NB4 (cell line): ENCODE measurements at regions not wholly inside any gene's neighbourhood (a gene's known extent, or its start where the extent isn't known, plus 50 kb on each side); places are given as distances from the start of the nearest gene placed in this dataset.

Experiments used
- DNase-seq: peaks from one replicate; pipeline ENCODE4 v3.0.0; 2010; ENCODE audit warnings: low read depth
- H3K4me3 ChIP-seq: one replicate; pipeline ENCODE4 v1.5.1; 2011; ENCODE audit warnings: mild to moderate bottlenecking, low read depth, low read length, moderate library complexity
- CTCF ChIP-seq: IDR thresholded peaks from one replicate; pipeline ENCODE4 v1.5.1; 2012; ENCODE audit warnings: low read depth, low read length
- MAX ChIP-seq: IDR thresholded peaks from 2 replicates; pipeline ENCODE4 v1.6.1; 2011; ENCODE audit warnings: low read depth, low read length
- MYC ChIP-seq: IDR thresholded peaks from 2 replicates; pipeline ENCODE4 v1.6.1; 2011; ENCODE audit warnings: low read depth, low read length
- POLR2A ChIP-seq: IDR thresholded peaks from 2 replicates; pipeline ENCODE4 v1.6.1; 2011; ENCODE audit warnings: mild to moderate bottlenecking; ENCODE audit not compliant: insufficient read length; ENCODE audit errors: extremely low read depth

GRCh38 chr3:30467596-30468238 lies 138.7 kb upstream of the TGFBR2 start:
- no peak for TF ChIP-seq CTCF
- TF ChIP-seq MYC = no peak
- no peak for TF ChIP-seq POLR2A
- TF ChIP-seq MAX = no peak
- no peak overlapping the region for H3K4me3 ChIP-seq

GRCh38 chr3:30469133-30469532 lies 137.3 kb upstream of the TGFBR2 start:
- TF ChIP-seq CTCF (no peak), MYC (no peak), POLR2A (no peak), MAX (no peak)
- H3K4me3 ChIP-seq = no peak overlapping the region
- DNase-seq = no peak

More at GRCh38 chr3:30467596-30468238, 138.7 kb upstream of the TGFBR2 start:
- no peak for DNase-seq

- TF ChIP-seq CTCF (no peak), MYC (no peak), POLR2A (no peak), MAX (no peak)
- H3K4me3 ChIP-seq = no peak overlapping the region
- no peak for DNase-seq
Observed at GRCh38 chr3:30470496-30470895, 135.9 kb upstream of the TGFBR2 start.

- no peak for TF ChIP-seq MYC
- TF ChIP-seq CTCF = no peak
- TF ChIP-seq POLR2A = no peak
- TF ChIP-seq MAX = no peak
- no peak overlapping the region for H3K4me3 ChIP-seq
- no peak for DNase-seq
Observed at GRCh38 chr3:30471066-30471465, 135.3 kb upstream of the TGFBR2 start.

- TF ChIP-seq MAX (no peak), MYC (no peak), CTCF (no peak), POLR2A (no peak)
- no peak for DNase-seq
- H3K4me3 ChIP-seq = no peak overlapping the region
Observed at GRCh38 chr3:30471796-30472489, 134.5 kb upstream of the TGFBR2 start.
